A673 (cell line): ENCODE measurements at regions not wholly inside any gene's neighbourhood (a gene's known extent, or its start where the extent isn't known, plus 50 kb on each side); places are given as distances from the start of the nearest gene placed in this dataset.

Experiments
- CTCF ChIP-seq: fragments of 300-800, 200-600 bp; sonication (generic); conservative IDR thresholded peaks from 2 replicates; pipeline ENCODE4 v1.5.1; 2017; ENCODE audit warnings: low read depth, mild to moderate bottlenecking, antibody characterized with exemption, low read length, moderate library complexity, mixed read lengths
- EZH2 ChIP-seq: fragments of 200-600 bp; sonication (generic); IDR thresholded peaks from 2 replicates; pipeline ENCODE4 v1.6.1; 2017; ENCODE audit warnings: borderline replicate concordance, low read depth, mild to moderate bottlenecking, mixed read lengths, antibody characterized with exemption, low read length; ENCODE audit not compliant: poor library complexity, severe bottlenecking

GRCh38 chr2:59779571-59779970 lies 773.9 kb downstream of the BCL11A start:
- TF ChIP-seq CTCF = no peak
- TF ChIP-seq EZH2 = no peak
